Urinary bladder (tissue), 3 donors: ENCODE measurements at regions not wholly inside any gene's neighbourhood (a gene's known extent, or its start where the extent isn't known, plus 50 kb on each side); places are given as distances from the start of the nearest gene placed in this dataset.

Source experiments
- DNase-seq: peaks from one replicate; pipeline ENCODE4 v3.0.0-alpha.2; 2015; ENCODE audit errors: extremely low spot score
- H3K27ac ChIP-seq: one replicate; pipeline ENCODE4 v1.5.1; 2013; ENCODE audit warnings: low read depth, mild to moderate bottlenecking, moderate library complexity
- H3K36me3 ChIP-seq: one replicate; pipeline ENCODE4 v1.6.1; 2013; ENCODE audit warnings: mild to moderate bottlenecking, moderate library complexity; ENCODE audit not compliant: insufficient read depth
- H3K4me1 ChIP-seq: one replicate; pipeline ENCODE4 v1.6.1; 2013; ENCODE audit warnings: mild to moderate bottlenecking, moderate library complexity; ENCODE audit not compliant: insufficient read depth
- H3K4me3 ChIP-seq: one replicate; pipeline ENCODE4 v1.5.1; 2013; ENCODE audit warnings: low read depth, low read length
- WGBS: extraction: QIAGEN DNeasy Blood & Tissue Kit; methylation state at CpG from one replicate; pipeline ENCODE4 v1.1.7; 2013; 5-methylcytosine and 5-hydroxymethylcytosine counted together
- donor health status: healthy with polysubstance abuse.
- donor health status: healthy.

- no peak overlapping the region for H3K4me3 ChIP-seq
- DNase-seq: no peak
- H3K36me3 ChIP-seq: no peaks in the 10 kb centered on the region
- 76% methylated on average over 4 of the region's 4 CpGs for WGBS
- no peaks in the 10 kb centered on the region for H3K4me1 ChIP-seq
- H3K27ac ChIP-seq: no peak overlapping the region
Observed at GRCh38 chr10:118471863-118472262, 123.6 kb downstream of the PRLHR start.

GRCh38 chr10:118470470-118470869, 125.0 kb downstream of the PRLHR start:
- no peak for DNase-seq
- no peak overlapping the region for H3K4me3 ChIP-seq
- no peak overlapping the region for H3K27ac ChIP-seq
- H3K4me1 ChIP-seq: no peaks in the 10 kb centered on the region
- 36% methylated on average over 1 of the region's 1 CpG for WGBS
- H3K36me3 ChIP-seq: no peaks in the 10 kb centered on the region

GRCh38 chr10:118467200-118467599, 125.1 kb upstream of the FAM204A start:
- no peak for DNase-seq
- H3K4me3 ChIP-seq: no peak overlapping the region
- no peaks in the 10 kb centered on the region for H3K4me1 ChIP-seq
- H3K36me3 ChIP-seq: no peaks in the 10 kb centered on the region
- WGBS: 68% methylated on average over 6 of the region's 6 CpGs
- H3K27ac ChIP-seq: no peak overlapping the region

GRCh38 chr10:118465300-118465874, 123.3 kb upstream of the FAM204A start:
- H3K4me1 ChIP-seq: no peaks in the 10 kb centered on the region
- 87% methylated on average over 3 of the region's 3 CpGs for WGBS
- no peak overlapping the region for H3K4me3 ChIP-seq
- no peak for DNase-seq
- no peak overlapping the region for H3K27ac ChIP-seq
- no peaks in the 10 kb centered on the region for H3K36me3 ChIP-seq

- DNase-seq: no peak
- WGBS: 69% methylated on average over 1 of the region's 1 CpG
- H3K27ac ChIP-seq: no peak overlapping the region
- H3K4me3 ChIP-seq: no peak overlapping the region
- H3K4me1 ChIP-seq: no peaks in the 10 kb centered on the region
- H3K36me3 ChIP-seq: no peaks in the 10 kb centered on the region
Observed at GRCh38 chr10:118463740-118464139, 121.6 kb upstream of the FAM204A start.

- no peaks in the 10 kb centered on the region for H3K36me3 ChIP-seq
- WGBS: 94% methylated on average over 1 of the region's 1 CpG
- no peaks in the 10 kb centered on the region for H3K4me1 ChIP-seq
- H3K27ac ChIP-seq: no peak overlapping the region
- H3K4me3 ChIP-seq: no peak overlapping the region
- DNase-seq: no peak
Observed at GRCh38 chr10:118462401-118462800, 120.3 kb upstream of the FAM204A start.

- H3K4me3 ChIP-seq: no peak overlapping the region
- H3K4me1 ChIP-seq: no peaks in the 10 kb centered on the region
- no peak overlapping the region for H3K27ac ChIP-seq
- 2% methylated on average over 10 of the region's 10 CpGs for WGBS
- DNase-seq: peak; percentile 33
- no peaks in the 10 kb centered on the region for H3K36me3 ChIP-seq
Observed at GRCh38 chr10:118459642-118460193, 117.6 kb upstream of the FAM204A start.

GRCh38 chr10:118458957-118459641, 117.0 kb upstream of the FAM204A start:
- Histone ChIP-seq H3K4me3 (no peak overlapping the region), H3K27ac (no peak overlapping the region), H3K36me3 (no peaks in the 10 kb centered on the region), H3K4me1 (no peaks in the 10 kb centered on the region)
- 47% methylated on average over 10 of the region's 10 CpGs for WGBS
- no peak for DNase-seq

- Histone ChIP-seq H3K36me3 (no peaks in the 10 kb centered on the region), H3K4me1 (no peaks in the 10 kb centered on the region), H3K27ac (no peak overlapping the region), H3K4me3 (no peak overlapping the region)
- DNase-seq: no peak
Observed at GRCh38 chr10:118457824-118458428, 115.8 kb upstream of the FAM204A start.

GRCh38 chr10:118455181-118455695, 113.1 kb upstream of the FAM204A start:
- 67% methylated on average over 6 of the region's 6 CpGs for WGBS
- Histone ChIP-seq H3K4me1 (no peaks in the 10 kb centered on the region), H3K27ac (no peak overlapping the region), H3K4me3 (no peak overlapping the region), H3K36me3 (no peaks in the 10 kb centered on the region)
- no peak for DNase-seq

GRCh38 chr10:118454211-118454610, 112.1 kb upstream of the FAM204A start:
- H3K36me3 ChIP-seq: no peaks in the 10 kb centered on the region
- DNase-seq: no peak
- 43% methylated on average over 2 of the region's 2 CpGs for WGBS
- H3K4me1 ChIP-seq: no peaks in the 10 kb centered on the region
- H3K4me3 ChIP-seq: no peak overlapping the region
- no peak overlapping the region for H3K27ac ChIP-seq

- Histone ChIP-seq H3K27ac (no peak overlapping the region), H3K4me1 (no peaks in the 10 kb centered on the region), H3K36me3 (no peaks in the 10 kb centered on the region), H3K4me3 (no peak overlapping the region)
- no peak for DNase-seq
Observed at GRCh38 chr10:118452098-118452497, 110.0 kb upstream of the FAM204A start.

GRCh38 chr10:118449521-118449920, 107.4 kb upstream of the FAM204A start:
- H3K27ac ChIP-seq: no peak overlapping the region
- no peak for DNase-seq
- H3K4me1 ChIP-seq: no peaks in the 10 kb centered on the region
- H3K36me3 ChIP-seq: no peaks in the 10 kb centered on the region
- no peak overlapping the region for H3K4me3 ChIP-seq
- WGBS: 52% methylated on average over 9 of the region's 9 CpGs

GRCh38 chr10:118448744-118449143, 106.6 kb upstream of the FAM204A start:
- WGBS: 73% methylated on average over 5 of the region's 5 CpGs
- H3K27ac ChIP-seq: no peak overlapping the region

More at GRCh38 chr10:118448744-118449143, 106.6 kb upstream of the FAM204A start:
- no peak for DNase-seq
- Histone ChIP-seq H3K4me1 (no peaks in the 10 kb centered on the region), H3K4me3 (no peak overlapping the region), H3K36me3 (no peaks in the 10 kb centered on the region)
